ENCODE measurements at regions not wholly inside any gene's neighbourhood (a gene's known extent, or its start where the extent isn't known, plus 50 kb on each side); places are given as distances from the start of the nearest gene placed in this dataset.
"Not testable (repeated sequence)": the region's sequence is repeated elsewhere in the genome, so short reads cannot be mapped to it uniquely, and the experiment has no call there.

- no peak overlapping the region for H3K4me3 ChIP-seq (ENCODE audit: low read depth, low read length)
- in situ Hi-C loops (cut with HindIII; ENCODE audit: low sequenced_read_pairs): no loop called here
- TF ChIP-seq CTCF (IDR thresholded peaks at IDR 0.05; ENCODE audit: low read depth, low read length): no peak
- no peak for DNase-seq (ENCODE audit: low read depth, low spot score)
These were observed 724.6 kb upstream of the SALL3 start for GRCh38 chr18:78255013-78255412.

GRCh38 chr18:78268226-78268988, 711.2 kb upstream of the SALL3 start:
- in situ Hi-C loops (cut with HindIII; ENCODE audit: low sequenced_read_pairs): no loop called here
- no peak for DNase-seq (ENCODE audit: low read depth, low spot score)
- H3K4me3 ChIP-seq (ENCODE audit: low read depth, low read length): no peak overlapping the region
- TF ChIP-seq CTCF (IDR thresholded peaks at IDR 0.05; ENCODE audit: low read depth, low read length): no peak

GRCh38 chr18:78271790-78272189, 707.8 kb upstream of the SALL3 start:
- no peak for DNase-seq (ENCODE audit: low read depth, low spot score)
- in situ Hi-C loops (cut with HindIII; ENCODE audit: low sequenced_read_pairs): no loop called here
- no peak overlapping the region for H3K4me3 ChIP-seq (ENCODE audit: low read depth, low read length)
- no peak for TF ChIP-seq CTCF (IDR thresholded peaks at IDR 0.05; ENCODE audit: low read depth, low read length)

GRCh38 chr18:78273876-78274275, 705.7 kb upstream of the SALL3 start:
- no peak for TF ChIP-seq CTCF (IDR thresholded peaks at IDR 0.05; ENCODE audit: low read depth, low read length)
- in situ Hi-C loops (cut with HindIII; ENCODE audit: low sequenced_read_pairs): no loop called here

GRCh38 chr18:78283425-78283824, 696.2 kb upstream of the SALL3 start:
- DNase-seq (ENCODE audit: low read depth, low spot score); H3K4me3 ChIP-seq (ENCODE audit: low read depth, low read length); in situ Hi-C loops (cut with HindIII; ENCODE audit: low sequenced_read_pairs): not testable (repeated sequence)

More at GRCh38 chr18:78273876-78274275, 705.7 kb upstream of the SALL3 start:
- DNase-seq (ENCODE audit: low read depth, low spot score): no peak
- H3K4me3 ChIP-seq (ENCODE audit: low read depth, low read length): no peak overlapping the region

GRCh38 chr18:78292618-78293380, 686.8 kb upstream of the SALL3 start:
- TF ChIP-seq CTCF (IDR thresholded peaks at IDR 0.05; ENCODE audit: low read depth, low read length): no peak
- no peak overlapping the region for H3K4me3 ChIP-seq (ENCODE audit: low read depth, low read length)
- no peak for DNase-seq (ENCODE audit: low read depth, low spot score)
- in situ Hi-C loops (cut with HindIII; ENCODE audit: low sequenced_read_pairs): no loop called here

GRCh38 chr18:78293540-78293939, 686.1 kb upstream of the SALL3 start:
- no peak overlapping the region for H3K4me3 ChIP-seq (ENCODE audit: low read depth, low read length)
- no peak for TF ChIP-seq CTCF (IDR thresholded peaks at IDR 0.05; ENCODE audit: low read depth, low read length)
- in situ Hi-C loops (cut with HindIII; ENCODE audit: low sequenced_read_pairs): no loop called here
- no peak for DNase-seq (ENCODE audit: low read depth, low spot score)

Data from astrocyte of the spinal cord (primary cell).